Left ventricle myocardium inferior (tissue), 1 donor: ENCODE measurements at regions not wholly inside any gene's neighbourhood (a gene's known extent, or its start where the extent isn't known, plus 50 kb on each side); places are given as distances from the start of the nearest gene placed in this dataset.
"Not testable (repeated sequence)": the region's sequence is repeated elsewhere in the genome, so short reads cannot be mapped to it uniquely, and the experiment has no call there.

Experiments used
- DNase-seq: peaks from one replicate; pipeline ENCODE4 v3.0.0-alpha.2; 2020
- H3K27ac ChIP-seq: fragments of 200-600 bp; replicated peaks from 2 replicates; pipeline ENCODE4 v1.8.0; 2021
- H3K27me3 ChIP-seq: fragments of 200-600 bp; 2 replicates; pipeline ENCODE4 v1.8.0; 2021; ENCODE audit warnings: low read depth
- H3K36me3 ChIP-seq: fragments of 200-600 bp; 2 replicates; pipeline ENCODE4 v1.8.0; 2021
- H3K4me1 ChIP-seq: fragments of 200-600 bp; 2 replicates; pipeline ENCODE4 v1.8.0; 2021
- H3K4me3 ChIP-seq: fragments of 200-600 bp; 2 replicates; pipeline ENCODE4 v1.8.0; 2021; ENCODE audit warnings: mild to moderate bottlenecking, moderate library complexity
- H3K9me3 ChIP-seq: fragments of 200-600 bp; replicated peaks from 2 replicates; pipeline ENCODE4 v1.8.0; 2021
- intact Hi-C: fragments of 100-400 bp; cut with micrococcal nuclease; formaldehyde crosslinking; loops from one replicate; pipeline ENCODE4 v1.11.0; 2022
- TF ChIP-seq, protein P1 (sequence below): fragments of 200-600 bp; IDR thresholded peaks from 2 replicates; pipeline ENCODE4 v1.8.0; 2021; ENCODE audit warnings: antibody characterized with exemption, mild to moderate bottlenecking, borderline replicate concordance
- donor health status: DM: no; HTN: yes; CAD: no; lungs with severe emphysema.

DNA sequence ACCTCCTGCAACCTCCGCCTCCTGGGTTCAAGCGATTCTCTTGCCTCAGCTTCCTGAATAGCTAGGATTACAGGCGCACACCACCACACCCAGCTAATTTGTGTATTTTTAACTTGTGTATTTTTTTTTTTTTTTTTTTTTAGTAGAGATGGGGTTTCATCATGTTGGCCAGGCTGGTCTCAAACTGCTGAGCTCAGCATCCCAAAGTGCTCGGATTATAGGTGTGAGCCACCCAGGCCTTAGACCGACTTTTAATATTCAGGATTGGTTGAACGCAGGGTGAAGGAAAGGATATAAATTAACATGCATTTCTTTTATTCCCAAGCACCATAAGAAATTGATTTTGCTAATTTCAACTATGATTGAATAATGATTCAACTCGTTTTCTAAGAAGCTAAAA lies 798.6 kb downstream of the GATA3 start:
- intact Hi-C loops = no loop called here
- H3K4me3 ChIP-seq = no peak overlapping the region
- no peak for DNase-seq

DNA sequence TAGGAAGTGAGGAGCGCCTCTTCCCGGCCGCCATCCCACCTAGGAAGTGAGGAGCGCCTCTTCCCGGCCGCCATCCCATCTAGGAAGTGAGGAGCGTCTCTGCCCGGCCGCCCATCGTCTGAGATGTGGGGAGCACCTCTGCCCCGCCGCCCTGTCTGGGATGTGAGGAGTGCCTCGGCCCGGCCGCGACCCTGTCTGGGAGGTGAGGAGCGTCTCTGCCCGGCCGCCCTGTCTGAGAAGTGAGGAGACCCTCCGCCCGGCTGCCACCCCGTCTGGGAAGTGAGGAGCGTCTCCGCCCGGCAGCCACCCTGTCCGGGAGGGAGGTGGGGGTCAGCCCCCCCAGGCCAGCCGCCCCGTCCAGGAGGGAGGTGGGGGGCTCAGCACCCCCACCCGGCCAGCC lies 814.4 kb downstream of the GATA3 start:
- H3K27me3 ChIP-seq, DNase-seq, H3K36me3 ChIP-seq, H3K9me3 ChIP-seq, H3K27ac ChIP-seq, H3K4me3 ChIP-seq, H3K4me1 ChIP-seq, intact Hi-C loops: not testable (repeated sequence)

More for the DNA sequence above, 798.6 kb downstream of the GATA3 start:
- H3K27ac ChIP-seq = no peak overlapping the region
- no peaks in the 10 kb centered on the region for H3K4me1 ChIP-seq
- peaks cover 11% of the 10 kb centered on the region for H3K27me3 ChIP-seq
- TF ChIP-seq, protein P1, sequence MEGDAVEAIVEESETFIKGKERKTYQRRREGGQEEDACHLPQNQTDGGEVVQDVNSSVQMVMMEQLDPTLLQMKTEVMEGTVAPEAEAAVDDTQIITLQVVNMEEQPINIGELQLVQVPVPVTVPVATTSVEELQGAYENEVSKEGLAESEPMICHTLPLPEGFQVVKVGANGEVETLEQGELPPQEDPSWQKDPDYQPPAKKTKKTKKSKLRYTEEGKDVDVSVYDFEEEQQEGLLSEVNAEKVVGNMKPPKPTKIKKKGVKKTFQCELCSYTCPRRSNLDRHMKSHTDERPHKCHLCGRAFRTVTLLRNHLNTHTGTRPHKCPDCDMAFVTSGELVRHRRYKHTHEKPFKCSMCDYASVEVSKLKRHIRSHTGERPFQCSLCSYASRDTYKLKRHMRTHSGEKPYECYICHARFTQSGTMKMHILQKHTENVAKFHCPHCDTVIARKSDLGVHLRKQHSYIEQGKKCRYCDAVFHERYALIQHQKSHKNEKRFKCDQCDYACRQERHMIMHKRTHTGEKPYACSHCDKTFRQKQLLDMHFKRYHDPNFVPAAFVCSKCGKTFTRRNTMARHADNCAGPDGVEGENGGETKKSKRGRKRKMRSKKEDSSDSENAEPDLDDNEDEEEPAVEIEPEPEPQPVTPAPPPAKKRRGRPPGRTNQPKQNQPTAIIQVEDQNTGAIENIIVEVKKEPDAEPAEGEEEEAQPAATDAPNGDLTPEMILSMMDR = no peak
- H3K36me3 ChIP-seq = no peaks in the 10 kb centered on the region
- no peaks in the 10 kb centered on the region for H3K9me3 ChIP-seq

DNA sequence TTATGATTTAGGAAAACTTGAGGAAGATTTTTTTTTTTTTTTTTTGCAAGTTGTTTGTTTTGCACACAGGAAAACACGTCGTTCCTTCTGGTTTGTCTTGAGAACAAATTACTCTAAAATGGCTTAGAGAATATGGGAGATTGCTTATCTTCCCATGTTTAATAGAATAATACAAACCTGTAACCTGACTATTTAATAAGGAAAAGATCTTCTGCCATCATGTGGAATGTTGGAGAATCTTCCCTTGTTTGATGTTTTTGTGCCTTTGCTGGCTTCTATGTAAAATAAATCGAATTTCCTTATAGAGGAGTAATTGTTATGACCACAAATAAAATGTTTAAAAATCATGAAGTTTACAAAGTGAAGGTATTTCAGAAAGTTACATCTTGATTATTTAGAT lies 818.8 kb downstream of the GATA3 start:
- no peaks in the 10 kb centered on the region for H3K36me3 ChIP-seq
- DNase-seq = no peak
- peaks cover 6% of the 10 kb centered on the region for H3K27me3 ChIP-seq
- TF ChIP-seq, protein P1 = no peak
- no peak overlapping the region for H3K27ac ChIP-seq
- H3K4me3 ChIP-seq = no peak overlapping the region
- intact Hi-C loops = no loop called here
- H3K4me1 ChIP-seq = no peaks in the 10 kb centered on the region
- H3K9me3 ChIP-seq = no peaks in the 10 kb centered on the region

DNA sequence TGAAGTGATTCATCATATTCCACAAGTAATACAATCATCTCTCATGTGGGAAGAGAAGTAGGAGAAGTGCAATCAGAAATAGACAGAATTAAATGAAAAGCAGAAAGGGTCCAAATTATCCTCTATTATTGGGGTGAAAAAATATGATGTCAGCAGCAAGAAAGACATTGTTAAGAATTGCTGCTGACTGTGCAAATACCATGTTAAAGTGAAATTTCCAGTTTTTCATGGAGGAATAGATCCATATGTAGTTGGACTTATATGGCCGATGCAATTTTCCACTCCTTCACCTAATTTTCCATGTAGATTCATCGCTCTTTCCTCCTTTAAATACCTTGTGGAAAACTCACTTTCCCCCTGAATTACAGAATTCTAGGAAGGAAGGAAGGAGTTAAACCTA lies 819.8 kb downstream of the GATA3 start:
- Histone ChIP-seq H3K27me3 (peaks cover 6% of the 10 kb centered on the region), H3K4me3 (no peak overlapping the region), H3K9me3 (no peaks in the 10 kb centered on the region), H3K27ac (no peak overlapping the region), H3K4me1 (no peaks in the 10 kb centered on the region), H3K36me3 (no peaks in the 10 kb centered on the region)
- no peak for DNase-seq
- TF ChIP-seq, protein P1 = no peak
- intact Hi-C loops = no loop called here

DNA sequence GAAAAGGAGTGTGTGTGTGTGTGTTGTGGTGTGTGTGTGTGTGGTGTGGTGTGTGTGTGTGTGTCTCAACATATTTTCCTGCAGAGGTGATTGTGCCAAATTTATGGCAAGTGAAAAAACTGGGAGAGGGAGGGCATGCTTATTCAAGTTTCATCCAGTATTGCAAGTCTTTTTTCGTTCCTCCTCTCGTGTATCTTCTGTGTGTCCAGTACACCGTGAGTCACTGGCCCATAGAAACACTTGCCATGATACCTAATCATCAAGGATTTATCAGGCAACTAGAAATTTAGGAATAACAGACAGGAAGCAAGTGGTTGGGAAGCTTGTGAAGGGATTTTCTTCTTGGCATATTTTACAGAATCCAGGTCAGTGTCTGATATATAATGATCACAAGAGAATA lies 820.5 kb downstream of the GATA3 start:
- Histone ChIP-seq H3K27me3 (peaks cover 6% of the 10 kb centered on the region), H3K36me3 (no peaks in the 10 kb centered on the region), H3K27ac (no peak overlapping the region), H3K4me3 (no peak overlapping the region), H3K9me3 (no peaks in the 10 kb centered on the region), H3K4me1 (no peaks in the 10 kb centered on the region)
- intact Hi-C loops = no loop called here
- no peak for DNase-seq
- TF ChIP-seq, protein P1 = no peak

DNA sequence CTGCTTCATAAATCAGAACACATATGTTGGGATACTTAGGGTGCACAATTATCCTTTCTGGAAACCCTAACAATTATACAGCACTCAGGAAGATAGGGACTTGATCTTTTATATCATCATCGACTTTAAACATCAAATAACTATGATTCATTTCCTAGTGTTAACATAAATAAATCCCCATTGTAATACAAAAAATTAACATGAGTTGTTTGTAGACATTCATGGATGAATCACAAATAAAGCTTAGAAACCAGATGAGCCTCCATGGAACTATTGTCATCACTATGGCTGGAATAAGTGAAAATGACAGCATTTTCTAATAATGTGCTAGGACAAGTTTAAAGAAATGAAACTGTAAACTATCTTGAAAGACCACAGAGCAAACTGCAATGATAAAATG lies 821.7 kb downstream of the GATA3 start:
- H3K27ac ChIP-seq = no peak overlapping the region
- DNase-seq = no peak
- H3K27me3 ChIP-seq = peaks cover 6% of the 10 kb centered on the region
- no peaks in the 10 kb centered on the region for H3K4me1 ChIP-seq
- TF ChIP-seq, protein P1 = no peak
- no peaks in the 10 kb centered on the region for H3K9me3 ChIP-seq
- intact Hi-C loops = no loop called here
- H3K4me3 ChIP-seq = no peak overlapping the region
- no peaks in the 10 kb centered on the region for H3K36me3 ChIP-seq
